T-cell (primary cell): ENCODE measurements at regions not wholly inside any gene's neighbourhood (a gene's known extent, or its start where the extent isn't known, plus 50 kb on each side); places are given as distances from the start of the nearest gene placed in this dataset.
"Not testable (repeated sequence)": the region's sequence is repeated elsewhere in the genome, so short reads cannot be mapped to it uniquely, and the experiment has no call there.

Source experiments
- ATAC-seq, 4 experiments: fragments of 200-7000 bp in 3 of 4; fragments of 150-1000 bp in 1 of 4; cut with Tn5 transposase; replicated peaks in 1 of 4; 1 replicate in 3 of 4; 2 replicates in 1 of 4; pipeline ENCODE4 v1.10.0; 2021; ENCODE audit warnings: moderate library complexity in 3 of 4, mild to moderate bottlenecking in 2 of 4, moderate number of reproducible peaks in 1 of 4
- CTCF ChIA-PET, 2 donors: fragments of 300-600 bp; sonication (Branson Sonifier 250); formaldehyde crosslinking; loops; one replicate each; lab custom pipeline; 2022; ENCODE audit warnings: antibody characterized with exemption in 2 of 2; lab: Charles Lee
- POLR2A ChIA-PET, 2 donors: fragments of 300-600 bp; sonication (Branson Sonifier 250); formaldehyde crosslinking; loops; one replicate each; lab custom pipeline; 2022; ENCODE audit warnings: antibody characterized with exemption in 2 of 2; lab: Charles Lee
- DNase-seq, 35 experiments: peaks; one replicate each; pipeline versions ENCODE4 v3.0.0 to v3.0.0-alpha.2; 2013 to 2023
- H3K27ac ChIP-seq: one replicate; pipeline ENCODE4 v1.5.1; 2013; ENCODE audit warnings: low read length
- H3K27me3 ChIP-seq, 2 experiments: replicated peaks in 1 of 2; 1 replicate in 1 of 2; 2 replicates in 1 of 2; pipeline versions ENCODE4 v1.6.1 to v1.7.0; 2013; ENCODE audit warnings: low read length in 1 of 2, mixed read lengths in 1 of 2; ENCODE audit not compliant: control insufficient read depth in 2 of 2, insufficient read depth in 2 of 2; ENCODE audit errors: extremely low read depth in 1 of 2
- H3K36me3 ChIP-seq, 2 donors: 1 replicate in 1 of 2; 2 replicates in 1 of 2; pipeline versions ENCODE4 v1.6.1 to v1.7.0; 2013; ENCODE audit warnings: low read length in 1 of 2; ENCODE audit not compliant: control insufficient read depth in 2 of 2, insufficient read depth in 1 of 2; ENCODE audit errors: extremely low read depth in 1 of 2
- H3K4me1 ChIP-seq, 2 experiments: 1 replicate in 1 of 2; 2 replicates in 1 of 2; pipeline versions ENCODE4 v1.6.1 to v1.7.0; 2013; ENCODE audit warnings: low read length in 2 of 2, mixed read lengths in 1 of 2; ENCODE audit not compliant: insufficient read depth in 2 of 2, control insufficient read depth in 1 of 2; ENCODE audit errors: extremely low read depth in 1 of 2
- H3K4me3 ChIP-seq, 2 donors: 1 replicate in 1 of 2; 2 replicates in 1 of 2; pipeline versions ENCODE4 v1.5.1 to v1.7.0; 2013; ENCODE audit warnings: mild to moderate bottlenecking in 2 of 2, low read length in 1 of 2, moderate library complexity in 1 of 2; ENCODE audit not compliant: control insufficient read depth in 1 of 2; ENCODE audit errors: extremely low read depth in 1 of 2
- H3K9me3 ChIP-seq: 2 replicates; pipeline ENCODE4 v1.7.0; 2013
- H3K27ac Mint-ChIP-seq, 2 donors: one replicate each; pipeline ENCODE4 v1.8.0; 2020 to 2021; ENCODE audit warnings: mild to moderate bottlenecking in 2 of 2, mixed read lengths in 2 of 2
- H3K27me3 Mint-ChIP-seq, 2 donors: one replicate each; pipeline ENCODE4 v1.8.0; 2021 to 2022; ENCODE audit warnings: mixed read lengths in 2 of 2
- H3K36me3 Mint-ChIP-seq: one replicate; pipeline ENCODE4 v1.8.0; 2021; ENCODE audit warnings: mixed read lengths
- H3K4me1 Mint-ChIP-seq, 3 donors: one replicate each; pipeline ENCODE4 v1.8.0; 2020 to 2022; ENCODE audit warnings: mixed read lengths in 3 of 3, mild to moderate bottlenecking in 1 of 3
- H3K4me3 Mint-ChIP-seq, 3 donors: one replicate each; pipeline ENCODE4 v1.8.0; 2020 to 2022; ENCODE audit warnings: mild to moderate bottlenecking in 3 of 3, mixed read lengths in 3 of 3, moderate library complexity in 3 of 3
- H3K9me3 Mint-ChIP-seq, 3 donors: one replicate each; pipeline ENCODE4 v1.8.0; 2020 to 2022; ENCODE audit warnings: mixed read lengths in 3 of 3
- WGBS: methylation state at CpG from one replicate; pipeline ENCODE4 v1.1.5; 2013; ENCODE audit warnings: missing lambda C conversion rate; ENCODE audit not compliant: insufficient coverage; 5-methylcytosine and 5-hydroxymethylcytosine counted together

GRCh38 chr12:84165998-84166571, 746.5 kb downstream of the SLC6A15 start:
- Histone ChIP-seq H3K27ac (no peak overlapping the region), H3K9me3 (no peaks in the 10 kb centered on the region), H3K27me3 (no peaks in the 10 kb centered on the region), H3K36me3 (no peaks in the 10 kb centered on the region), H3K4me1 (no peaks in the 10 kb centered on the region), H3K4me3 (no peak overlapping the region)
- Mint-ChIP-seq H3K27me3 (no peaks in the 10 kb centered on the region), H3K9me3 (peaks cover 3 to 16% (median 14%) of the 10 kb centered on the region in 3 donors), H3K36me3 (no peaks in the 10 kb centered on the region), H3K4me1 (no peaks in the 10 kb centered on the region), H3K27ac (no peak overlapping the region), H3K4me3 (no peak overlapping the region)
- CTCF ChIA-PET: no interaction called here
- ATAC-seq (no peak), DNase-seq (no peak)
- POLR2A ChIA-PET: no interaction called here
- WGBS: no CpG with 5 or more reads among the region's 2 CpGs

- no peaks in the 10 kb centered on the region for H3K27me3 ChIP-seq
- H3K4me3 ChIP-seq: no peak overlapping the region
- CTCF ChIA-PET: no interaction called here
- no peak for DNase-seq
- 38% methylated on average over 2 of the region's 2 CpGs for WGBS
- H3K4me3 Mint-ChIP-seq: no peak overlapping the region
- no peak overlapping the region for H3K27ac Mint-ChIP-seq
- no peaks in the 10 kb centered on the region for H3K36me3 ChIP-seq
- H3K9me3 Mint-ChIP-seq: peaks cover 3 to 16% (median 7%) of the 10 kb centered on the region in 3 donors
- H3K27ac ChIP-seq: no peak overlapping the region
- H3K27me3 Mint-ChIP-seq: no peaks in the 10 kb centered on the region
- no peaks in the 10 kb centered on the region for H3K4me1 Mint-ChIP-seq
- H3K9me3 ChIP-seq: no peaks in the 10 kb centered on the region
- ATAC-seq: no peak
- H3K36me3 Mint-ChIP-seq: no peaks in the 10 kb centered on the region
- POLR2A ChIA-PET: no interaction called here
- H3K4me1 ChIP-seq: no peaks in the 10 kb centered on the region
These were observed 751.3 kb downstream of the SLC6A15 start for GRCh38 chr12:84161296-84161695.

GRCh38 chr12:84159260-84159659, 753.3 kb downstream of the SLC6A15 start:
- Histone ChIP-seq H3K9me3 (no peaks in the 10 kb centered on the region), H3K27me3 (no peaks in the 10 kb centered on the region), H3K36me3 (no peaks in the 10 kb centered on the region), H3K27ac (no peak overlapping the region), H3K4me3 (no peak overlapping the region), H3K4me1 (no peaks in the 10 kb centered on the region)
- Mint-ChIP-seq H3K9me3 (peaks cover 3 to 16% (median 9%) of the 10 kb centered on the region in 3 donors), H3K4me3 (no peak overlapping the region), H3K36me3 (no peaks in the 10 kb centered on the region), H3K27me3 (no peaks in the 10 kb centered on the region), H3K4me1 (no peaks in the 10 kb centered on the region), H3K27ac (no peak overlapping the region)
- no peak for ATAC-seq
- DNase-seq: no peak
- no CpG with 5 or more reads among the region's 1 CpG for WGBS
- ChIA-PET POLR2A (no interaction called here), CTCF (no interaction called here)

GRCh38 chr12:84157170-84157569, 755.4 kb downstream of the SLC6A15 start:
- Mint-ChIP-seq H3K4me1 (no peaks in the 10 kb centered on the region), H3K36me3 (no peaks in the 10 kb centered on the region), H3K9me3 (peaks cover 2 to 11% (median 8%) of the 10 kb centered on the region in 3 donors), H3K27ac (no peak overlapping the region), H3K4me3 (no peak overlapping the region), H3K27me3 (no peaks in the 10 kb centered on the region)
- Histone ChIP-seq H3K27ac (no peak overlapping the region), H3K4me1 (no peaks in the 10 kb centered on the region), H3K36me3 (no peaks in the 10 kb centered on the region), H3K9me3 (no peaks in the 10 kb centered on the region), H3K4me3 (no peak overlapping the region), H3K27me3 (no peaks in the 10 kb centered on the region)
- POLR2A ChIA-PET: no interaction called here
- DNase-seq: no peak
- WGBS: no CpG with 5 or more reads among the region's 1 CpG
- CTCF ChIA-PET: no interaction called here
- ATAC-seq: no peak

- ATAC-seq, CTCF ChIA-PET, H3K9me3 ChIP-seq, H3K36me3 ChIP-seq, H3K27me3 ChIP-seq, DNase-seq, POLR2A ChIA-PET, H3K4me3 ChIP-seq, H3K27ac ChIP-seq, H3K4me1 Mint-ChIP-seq, H3K36me3 Mint-ChIP-seq, H3K4me3 Mint-ChIP-seq, H3K27ac Mint-ChIP-seq, H3K27me3 Mint-ChIP-seq, H3K4me1 ChIP-seq: not testable (repeated sequence)
- H3K9me3 Mint-ChIP-seq: peaks cover 5 to 17% (median 13%) of the 10 kb centered on the region in 3 donors
- WGBS: 87% methylated on average over 17 of the region's 30 CpGs
These were observed 757.3 kb downstream of the SLC6A15 start for GRCh38 chr12:84154991-84155930.

- H3K36me3 Mint-ChIP-seq, H3K4me1 ChIP-seq, H3K4me1 Mint-ChIP-seq, H3K27me3 ChIP-seq, H3K4me3 Mint-ChIP-seq, H3K27ac Mint-ChIP-seq, DNase-seq, H3K9me3 ChIP-seq, H3K27ac ChIP-seq, ATAC-seq, H3K27me3 Mint-ChIP-seq, H3K36me3 ChIP-seq, CTCF ChIA-PET, POLR2A ChIA-PET, H3K4me3 ChIP-seq: not testable (repeated sequence)
- 84% methylated on average over 7 of the region's 15 CpGs for WGBS
- peaks cover 5 to 21% (median 13%) of the 10 kb centered on the region in 3 donors for H3K9me3 Mint-ChIP-seq
These were observed 758.1 kb downstream of the SLC6A15 start for GRCh38 chr12:84154439-84154990.
